Inferior parietal cortex (tissue), 1 donor: ENCODE measurements at regions not wholly inside any gene's neighbourhood (a gene's known extent, or its start where the extent isn't known, plus 50 kb on each side); places are given as distances from the start of the nearest gene placed in this dataset.
A peak's percentile ranks its signal among the peaks of the same experiment; 100 is the strongest.
"Not testable (repeated sequence)": the region's sequence is repeated elsewhere in the genome, so short reads cannot be mapped to it uniquely, and the experiment has no call there.

Experiments used
- DNase-seq: peaks from one replicate; pipeline ENCODE4 v3.0.0-alpha.2; 2016; ENCODE audit errors: extremely low spot score

DNA sequence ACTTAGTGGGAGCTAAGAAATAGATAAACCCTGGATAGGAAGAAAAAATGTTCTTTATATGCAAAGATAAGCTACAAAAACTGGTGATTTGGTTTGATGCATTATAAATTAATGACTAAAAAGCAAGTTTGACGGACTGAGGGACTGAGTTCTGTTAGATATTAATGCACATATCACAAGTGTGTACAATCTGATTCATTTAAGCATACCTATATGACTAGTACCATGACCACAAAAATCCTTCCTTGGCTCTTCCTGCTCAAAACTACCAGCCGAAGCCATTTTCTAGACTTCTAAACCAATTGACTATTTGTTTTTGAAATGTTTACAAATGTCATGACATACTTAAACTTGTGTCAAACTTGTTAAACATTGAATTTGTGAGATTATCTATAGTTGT is 374.5 kb upstream of the MON1B start:
- DNase-seq: no peak

DNA sequence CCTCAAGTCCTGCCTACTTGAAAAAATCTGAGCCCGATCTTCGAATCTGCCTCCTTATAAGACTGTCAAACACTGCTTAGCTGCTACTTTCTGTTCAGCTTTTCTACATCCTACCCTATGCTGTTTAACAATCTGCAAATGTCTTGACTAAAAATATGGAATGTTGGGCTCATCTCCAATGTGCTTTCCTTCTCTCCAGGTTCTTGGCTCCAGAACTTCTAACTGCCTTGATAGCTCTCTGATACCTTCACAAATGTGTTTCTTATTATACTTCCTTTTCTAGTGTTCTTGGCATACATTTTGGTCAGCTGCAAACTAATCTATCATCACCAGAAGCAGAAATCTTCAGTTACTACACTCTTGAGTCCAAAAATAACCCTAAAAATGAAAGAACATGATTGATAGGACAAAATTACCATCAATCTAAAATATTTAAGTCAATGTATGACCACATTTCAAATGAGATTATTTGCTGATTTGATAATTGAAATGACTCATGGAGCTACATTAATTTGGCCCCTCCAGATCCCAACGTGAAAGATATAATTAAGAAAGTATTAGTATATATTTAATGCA is 372.3 kb upstream of the MON1B start:
- peak; percentile 36 for DNase-seq

DNA sequence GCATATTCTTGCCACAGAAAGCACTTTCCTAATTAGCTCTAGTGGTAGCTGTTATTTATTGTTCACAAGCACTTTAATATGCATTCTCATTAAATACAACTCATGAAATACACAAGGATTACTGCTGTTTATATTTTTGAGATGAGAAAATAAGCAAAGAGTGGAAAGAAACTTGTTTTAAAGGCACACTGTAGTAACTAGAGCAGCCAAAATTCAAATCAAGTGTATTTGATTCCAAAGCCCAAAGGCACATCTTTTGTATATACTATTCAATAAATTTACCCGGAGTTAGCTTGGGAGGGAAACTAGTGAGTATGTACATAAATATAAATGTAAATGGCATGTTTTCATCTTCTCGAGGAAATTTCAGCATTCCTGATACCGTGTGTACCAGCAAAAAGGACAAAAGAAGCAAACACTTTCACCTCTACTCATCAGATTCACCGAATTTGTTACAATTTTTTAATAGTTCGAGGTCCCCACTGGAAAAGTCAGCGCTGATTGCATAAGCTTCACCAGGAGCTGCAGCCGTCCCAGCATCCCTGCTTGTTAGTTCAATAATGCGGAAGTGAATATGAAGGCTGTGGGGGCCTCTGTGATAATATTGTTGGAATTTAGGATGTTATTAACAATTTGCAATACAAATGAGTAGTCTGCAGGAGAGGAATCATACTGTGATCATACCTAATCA is 371.6 kb upstream of the MON1B start:
- DNase-seq: no peak

DNA sequence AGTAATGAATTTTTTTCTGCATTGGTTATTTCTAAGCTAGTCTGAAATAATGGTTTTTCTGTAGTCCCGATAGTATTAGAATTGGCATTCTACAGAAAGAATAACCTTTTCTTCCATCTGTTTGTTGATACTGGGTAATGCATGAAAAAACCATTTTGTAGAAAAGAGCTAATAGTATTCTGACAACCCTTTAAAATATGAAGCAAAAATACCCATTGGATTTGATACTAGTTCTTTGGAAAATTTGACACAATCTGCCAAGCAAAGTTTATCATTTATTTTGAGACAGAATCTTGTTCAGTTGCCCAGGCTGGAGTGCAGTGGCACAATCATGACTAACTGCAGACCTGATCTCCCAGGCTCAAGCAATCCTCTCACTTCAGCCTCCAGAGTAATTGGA is 366.8 kb upstream of the MON1B start:
- no peak for DNase-seq

DNA sequence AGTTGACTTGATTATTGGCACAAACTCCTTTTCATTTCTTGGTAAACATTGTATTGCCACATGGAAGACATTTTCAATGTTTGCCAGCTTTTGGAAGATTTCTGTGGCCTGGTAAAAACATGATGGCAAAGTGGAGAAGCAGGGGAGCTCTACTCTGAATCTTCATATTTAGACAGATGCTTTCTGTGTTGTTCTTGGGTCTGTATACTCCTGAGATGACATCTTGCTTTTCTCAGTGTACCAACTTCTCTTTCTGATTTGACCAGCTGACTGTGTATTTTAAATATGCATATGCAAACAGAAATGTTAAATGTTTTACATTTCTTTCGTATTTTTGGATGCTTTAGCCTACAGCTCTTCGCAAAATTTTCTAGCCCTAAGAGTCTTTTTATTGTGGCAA is 366.2 kb upstream of the MON1B start:
- DNase-seq: no peak

DNA sequence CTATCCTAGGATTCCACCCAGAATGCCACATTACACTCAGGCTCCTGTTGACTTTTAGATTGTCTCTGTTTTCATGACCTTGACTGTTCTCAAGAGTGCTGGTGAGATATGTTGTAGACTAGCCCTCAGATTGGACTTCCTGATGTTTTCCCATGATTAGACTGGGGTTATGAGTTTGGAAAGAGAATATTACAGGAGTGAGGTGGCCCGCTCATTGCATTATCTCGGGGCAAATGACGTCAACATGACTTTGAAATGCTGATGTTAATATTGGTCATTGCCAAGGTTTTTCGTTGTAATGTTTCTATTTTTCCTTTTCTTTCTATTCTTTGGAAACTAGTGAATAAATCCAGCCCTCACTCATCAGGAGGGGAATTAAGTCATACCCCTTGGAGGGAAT is 355.7 kb upstream of the MON1B start:
- no peak for DNase-seq

DNA sequence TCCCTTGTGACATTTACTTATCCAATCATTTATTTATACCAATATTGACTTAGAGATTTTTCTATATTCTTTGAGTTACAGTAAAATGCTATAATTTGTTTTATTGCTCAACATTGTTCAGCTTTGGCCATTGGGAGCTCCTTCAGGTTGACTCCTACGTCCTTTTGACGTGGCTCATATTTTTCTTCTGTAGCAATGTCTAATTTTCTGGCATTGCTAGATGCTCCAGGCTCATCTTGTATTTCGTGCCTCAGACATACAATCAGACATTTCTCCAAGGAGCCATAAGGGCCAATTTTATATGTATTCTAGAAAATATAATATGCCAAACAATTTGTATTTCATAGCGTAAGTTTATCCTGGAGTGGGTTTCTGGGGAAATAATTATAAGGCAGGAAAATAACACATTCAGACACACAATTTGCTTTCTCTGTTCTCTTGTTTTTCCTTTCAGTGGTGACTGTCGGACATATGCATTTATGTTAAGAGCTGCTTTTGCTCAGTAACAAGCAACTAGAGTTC is 355.1 kb upstream of the MON1B start:
- DNase-seq: no peak

DNA sequence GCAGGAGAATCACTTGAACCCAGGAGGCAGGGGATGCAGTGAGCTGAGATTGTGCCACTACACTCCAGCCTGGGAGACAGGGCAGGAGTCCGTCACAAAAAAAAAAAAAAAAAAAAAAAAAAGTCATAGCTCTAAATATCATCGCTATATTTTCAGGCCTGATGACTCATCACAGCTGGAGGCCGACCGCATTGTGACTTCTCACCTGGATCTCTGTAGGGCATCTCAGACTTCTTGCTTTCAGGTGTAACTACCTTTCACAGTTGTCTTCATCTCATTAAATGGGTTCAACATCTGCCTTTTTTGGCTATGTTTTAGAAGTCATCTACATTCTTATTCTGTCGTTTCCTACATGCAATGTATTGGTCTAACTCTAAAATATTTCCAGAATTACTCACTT is 353.1 kb upstream of the MON1B start:
- no peak for DNase-seq

DNA sequence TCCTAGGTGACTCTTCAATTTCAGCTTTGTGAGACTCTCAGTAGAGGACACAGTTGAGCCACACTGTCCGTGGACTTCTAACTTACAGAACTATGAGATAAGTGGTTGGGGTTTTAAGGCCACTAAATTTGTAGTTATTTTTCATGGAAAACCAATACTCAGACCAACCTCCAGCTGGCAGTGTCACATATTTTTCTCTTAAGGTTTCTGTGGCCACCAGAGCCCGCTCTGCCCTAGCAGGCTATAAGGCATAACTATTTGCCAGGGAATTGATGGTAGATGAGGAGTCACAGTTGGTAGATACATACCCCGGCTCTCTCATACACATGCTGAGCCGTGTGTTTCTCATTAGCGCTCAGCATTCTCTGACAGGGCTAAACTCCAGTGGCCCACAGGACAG is 336.8 kb upstream of the MON1B start:
- DNase-seq: no peak

DNA sequence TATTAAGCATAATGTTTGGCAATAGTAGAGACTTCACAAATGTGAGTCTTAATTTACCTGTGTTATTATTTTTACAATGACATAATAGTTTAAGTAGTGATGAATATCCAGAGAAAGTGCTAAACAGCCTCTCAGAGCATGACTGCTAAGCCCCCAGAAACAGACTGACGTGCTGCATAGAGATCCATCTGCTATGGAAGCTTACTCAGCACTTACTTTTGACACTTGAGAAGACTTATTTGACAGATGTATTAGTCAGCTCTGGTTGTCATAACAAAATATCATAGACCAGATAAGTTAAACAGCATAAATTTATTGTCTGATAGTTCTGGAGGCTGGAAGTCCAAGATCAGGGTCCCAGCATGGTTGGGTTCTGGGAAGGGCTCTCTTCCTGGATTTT is 334.9 kb upstream of the MON1B start:
- DNase-seq: no peak

DNA sequence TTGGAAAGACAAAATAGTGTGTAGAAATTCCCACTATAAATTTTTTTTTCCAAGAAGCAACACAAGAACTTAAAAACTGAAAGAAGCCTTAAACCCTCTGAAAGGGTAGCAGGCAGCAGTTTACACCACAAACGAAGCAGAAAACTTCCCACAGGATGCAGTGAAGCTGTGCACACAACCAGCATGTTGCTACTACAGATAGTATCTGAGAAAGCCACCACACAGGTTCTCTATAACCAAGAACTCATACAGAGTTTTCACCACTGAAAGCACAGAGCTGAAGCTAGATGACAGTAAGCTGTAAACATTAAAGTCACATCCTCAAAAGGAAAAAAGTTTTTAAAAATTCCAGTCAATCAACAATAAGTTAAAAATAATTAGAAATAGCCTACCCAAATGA is 333.6 kb upstream of the MON1B start:
- DNase-seq: no peak

DNA sequence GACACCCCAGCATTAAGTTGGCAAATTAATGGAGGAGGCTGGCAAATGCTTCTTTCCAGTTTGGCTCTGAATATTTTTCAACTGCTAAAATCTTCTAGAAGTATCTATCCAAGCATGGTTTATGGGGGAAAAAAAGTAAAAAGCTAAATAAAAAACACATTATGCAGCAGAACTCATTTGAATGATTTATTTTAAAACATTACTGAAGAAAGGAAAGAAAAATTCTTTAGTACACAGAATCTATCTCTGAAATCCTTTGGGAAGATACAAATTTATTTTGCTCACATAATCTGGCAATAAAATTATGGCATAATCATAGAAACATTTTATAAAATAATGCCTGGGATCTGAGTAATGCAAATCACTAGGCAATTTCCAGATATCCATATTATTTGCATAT is 328.1 kb upstream of the MON1B start:
- no peak for DNase-seq

DNA sequence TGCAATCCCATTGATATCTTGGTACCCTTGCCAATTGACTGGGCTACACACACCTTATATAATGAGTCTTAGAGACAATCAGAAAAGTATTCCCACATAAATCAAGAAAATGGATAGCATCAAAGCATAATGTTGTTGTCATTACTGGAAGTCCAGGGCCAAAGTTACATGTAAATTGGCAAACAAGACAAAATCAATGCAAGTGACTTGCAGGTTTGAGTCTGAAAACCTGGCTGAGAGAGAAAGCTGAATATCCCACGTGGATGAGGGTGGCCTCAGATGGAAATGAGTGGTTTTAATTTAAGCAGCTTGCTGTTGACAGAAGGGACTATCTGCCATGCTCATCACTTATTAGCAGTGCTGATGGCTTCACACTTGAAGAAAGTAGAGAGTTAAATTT is 324.0 kb upstream of the MON1B start:
- DNase-seq: no peak

DNA sequence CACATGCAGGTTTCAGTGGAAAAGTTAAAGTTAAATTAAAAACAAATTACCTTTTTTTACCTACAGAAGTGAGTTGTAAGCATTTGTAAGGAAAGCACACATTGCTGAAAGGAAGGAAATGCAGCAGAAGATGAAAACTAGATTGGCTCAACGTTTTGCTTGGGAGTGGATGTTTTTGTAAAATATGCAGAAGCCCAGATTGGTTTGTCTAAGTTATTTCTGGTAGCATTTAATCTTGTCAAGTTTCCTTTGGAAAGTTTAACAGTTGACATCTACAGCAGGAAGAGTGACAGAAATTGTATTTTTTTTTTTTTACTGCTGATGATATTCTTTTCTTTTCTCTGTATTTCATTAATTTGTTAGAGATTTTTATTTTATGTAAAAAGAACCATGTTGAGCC is 315.1 kb upstream of the MON1B start:
- DNase-seq: no peak

DNA sequence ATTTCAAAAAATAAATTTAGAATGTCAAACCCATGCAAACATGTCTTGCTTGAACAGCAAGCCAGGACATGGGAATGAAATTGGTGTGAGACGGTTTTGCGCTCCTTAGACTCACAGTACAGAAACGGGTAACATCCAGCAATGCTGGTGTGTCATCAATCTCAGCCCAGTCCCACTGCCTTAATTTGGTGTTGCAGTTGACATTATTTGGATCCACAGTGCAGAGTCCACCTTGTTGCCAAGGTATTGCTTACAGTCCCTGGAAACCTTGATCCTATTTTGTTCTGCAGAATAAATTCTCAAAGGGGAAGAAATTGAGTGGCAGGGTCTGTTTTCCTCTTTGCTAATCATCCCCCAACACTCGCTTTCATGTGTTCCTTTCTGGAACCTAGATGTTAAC is 311.6 kb upstream of the MON1B start:
- DNase-seq: no peak

DNA sequence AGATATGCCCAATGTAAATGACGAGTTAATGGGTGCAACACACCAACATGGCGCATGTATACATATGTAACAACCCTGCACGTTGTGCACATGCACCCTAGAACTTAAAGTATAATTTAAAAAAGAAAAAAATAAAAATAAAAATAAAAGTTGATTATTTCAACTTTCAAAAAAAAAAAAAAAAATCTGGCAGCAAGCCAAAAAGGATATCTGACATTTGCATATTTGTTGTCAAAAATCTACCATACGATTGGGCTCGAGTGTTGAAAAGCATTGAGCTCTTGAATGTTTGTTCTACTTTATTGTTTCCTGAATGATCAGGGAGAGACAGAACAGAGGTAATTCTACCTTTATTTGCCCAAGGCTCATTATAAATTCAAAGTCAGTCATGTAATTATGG is 310.5 kb upstream of the MON1B start:
- DNase-seq: not testable (repeated sequence)

DNA sequence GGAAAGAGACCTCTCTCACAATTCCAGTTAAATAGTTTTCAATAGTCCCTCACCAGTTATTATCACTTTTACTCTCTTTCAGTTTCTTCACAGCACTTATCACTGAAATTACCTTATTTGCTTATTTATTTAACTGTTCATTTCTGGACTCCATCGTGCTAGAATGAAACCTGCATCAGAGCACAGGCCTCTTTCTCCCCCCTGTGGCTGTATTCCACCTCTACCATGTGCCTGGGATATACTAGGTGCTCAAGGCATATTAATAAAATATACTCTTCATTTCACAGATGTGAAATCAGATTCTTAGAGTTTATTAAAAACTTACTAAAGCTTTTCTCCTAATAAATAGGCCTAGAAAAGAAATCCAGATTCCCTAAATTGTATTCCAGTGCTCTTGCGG is 308.9 kb upstream of the MON1B start:
- no peak for DNase-seq

DNA sequence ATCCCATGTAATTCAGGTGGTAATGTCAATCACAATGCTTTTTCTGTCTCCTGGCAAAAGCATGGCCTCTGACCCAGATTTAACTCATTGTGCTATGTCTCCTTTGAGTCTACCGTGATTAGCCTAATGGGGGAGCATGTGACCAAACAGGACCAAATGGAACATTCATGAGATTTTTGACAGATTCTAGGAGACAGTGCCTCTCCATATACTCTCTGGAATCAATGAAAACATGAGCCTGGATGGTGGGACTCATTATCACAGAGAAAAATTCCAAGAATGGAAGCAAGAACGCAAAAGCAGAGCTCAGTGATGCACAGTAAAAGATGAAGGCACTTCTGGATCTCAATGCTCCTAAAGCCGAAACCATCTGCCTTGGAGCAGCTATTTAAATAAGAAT is 307.9 kb upstream of the MON1B start:
- no peak for DNase-seq

DNA sequence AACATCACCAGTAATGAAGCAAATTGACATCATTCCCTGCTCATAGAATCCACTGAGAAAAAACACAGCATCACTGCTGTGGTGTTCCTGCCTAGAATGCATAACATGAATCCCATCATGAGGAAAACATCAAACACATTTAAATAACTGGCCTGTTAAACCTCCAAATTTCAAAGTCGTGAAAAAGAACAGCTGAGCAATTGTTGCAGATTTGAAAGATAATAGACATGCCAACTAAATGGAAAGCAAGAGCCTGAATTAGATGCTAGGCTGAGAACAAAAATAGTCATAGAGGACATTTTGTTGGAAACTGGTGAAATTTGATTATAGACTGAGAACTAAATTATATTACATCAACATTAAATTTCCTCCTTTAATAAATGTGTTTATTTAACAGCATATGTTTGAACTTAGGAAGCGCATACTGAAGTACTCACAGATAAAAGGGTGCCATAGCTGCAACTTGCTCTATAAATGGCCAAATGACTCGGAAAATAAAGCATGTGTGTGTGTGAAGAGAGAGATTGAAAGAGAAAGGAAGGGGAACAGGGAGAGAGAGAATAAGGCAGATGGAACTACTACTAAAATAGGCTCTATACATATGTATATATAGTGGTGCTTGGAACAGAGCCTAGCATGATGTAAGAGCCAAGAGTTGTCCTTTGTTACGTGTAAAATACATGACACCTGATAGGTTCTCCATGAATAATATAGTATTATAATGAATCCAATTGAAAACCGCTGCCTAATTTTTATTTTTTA is 305.0 kb upstream of the MON1B start:
- peak; percentile 60 for DNase-seq

DNA sequence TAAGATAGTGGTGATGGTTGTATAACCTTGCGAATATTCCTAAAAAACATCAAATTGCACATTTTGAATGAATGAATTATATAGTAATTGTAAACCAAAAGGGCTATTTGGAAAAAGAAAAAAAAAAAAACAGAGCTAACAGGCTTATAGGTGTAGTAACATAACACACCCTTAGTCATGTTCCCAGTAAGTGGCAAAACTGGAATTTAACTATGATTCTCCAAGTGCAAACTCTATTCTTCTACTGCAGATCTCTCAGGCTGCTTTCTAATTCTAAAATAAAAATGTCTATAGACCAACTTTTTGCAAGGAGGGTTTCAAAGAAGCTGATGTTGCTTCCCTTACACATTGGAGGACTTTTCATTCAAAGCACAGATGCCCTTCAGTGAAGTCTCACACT is 293.2 kb upstream of the MON1B start:
- DNase-seq: no peak

DNA sequence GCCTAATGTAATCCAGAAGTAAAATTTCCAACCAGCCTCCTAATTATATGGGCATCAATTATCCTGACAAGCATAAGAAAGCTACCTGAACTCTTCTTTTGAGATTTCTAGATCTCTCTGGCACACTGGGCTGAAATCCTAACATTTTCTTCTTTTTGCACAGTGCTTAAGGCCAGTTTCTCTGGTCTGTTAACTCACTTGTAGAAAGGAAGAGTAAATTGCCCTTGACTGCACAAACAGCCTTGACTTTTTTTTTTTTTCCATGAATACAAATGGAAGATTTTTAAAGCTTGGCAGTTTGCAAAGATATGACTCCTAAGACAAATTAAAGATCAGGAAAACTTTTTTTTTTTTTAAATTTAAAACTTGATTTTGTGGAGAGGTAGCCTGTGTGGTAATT is 291.2 kb upstream of the MON1B start:
- DNase-seq: no peak

DNA sequence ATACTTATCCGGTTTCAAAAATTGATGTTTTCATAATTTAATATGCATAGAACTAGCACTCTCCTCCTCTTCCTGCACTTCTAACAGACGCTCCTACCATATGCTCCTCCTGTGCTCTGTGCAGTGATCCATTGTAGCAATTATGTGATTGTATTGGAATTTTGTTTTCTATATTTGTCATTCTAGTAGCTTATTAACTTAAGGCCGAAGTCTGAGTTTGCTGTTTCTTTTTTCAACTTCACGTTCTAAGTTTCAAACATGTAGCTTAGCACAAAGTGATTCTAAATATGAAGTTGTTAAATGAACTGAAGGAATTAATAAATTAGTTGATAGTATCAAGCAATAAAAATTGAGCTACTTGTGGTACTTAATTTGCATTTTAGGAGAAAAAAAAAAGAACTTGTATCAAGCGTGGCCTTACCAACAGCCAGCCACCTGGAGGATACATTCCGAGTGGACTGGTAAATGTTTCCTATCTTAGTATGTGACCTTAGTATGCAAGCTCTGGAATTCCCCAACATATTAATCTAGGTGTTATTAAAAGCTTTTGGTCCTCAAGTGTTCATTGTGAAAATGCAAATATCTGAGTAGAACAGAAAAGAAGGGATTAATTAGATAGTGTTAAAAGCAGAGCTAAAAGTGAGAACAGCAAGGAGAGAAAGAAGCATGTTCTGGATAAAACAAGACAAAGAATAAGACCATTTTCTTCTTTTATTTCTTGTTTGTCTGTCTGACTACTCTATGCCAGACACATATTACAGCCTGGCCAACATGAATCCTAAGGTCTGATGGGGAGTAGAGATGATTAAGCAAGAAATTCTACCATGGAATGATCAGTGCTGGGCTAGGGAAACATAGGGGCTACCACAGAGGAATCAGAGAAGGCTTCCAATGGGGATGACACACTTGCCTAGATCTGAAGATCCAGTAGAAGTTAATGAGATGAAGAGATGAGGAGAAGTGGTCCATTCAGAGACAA is 290.4 kb upstream of the MON1B start:
- no peak for DNase-seq
